Bone marrow (tissue), 2 donors: ENCODE measurements at regions not wholly inside any gene's neighbourhood (a gene's known extent, or its start where the extent isn't known, plus 50 kb on each side); places are given as distances from the start of the nearest gene placed in this dataset.
"Not testable (repeated sequence)": the region's sequence is repeated elsewhere in the genome, so short reads cannot be mapped to it uniquely, and the experiment has no call there.

Experiments used
- DNase-seq, 2 donors: peaks; one replicate each; lab custom pipeline; 2025; lab: John Stamatoyannopoulos, UW

DNA sequence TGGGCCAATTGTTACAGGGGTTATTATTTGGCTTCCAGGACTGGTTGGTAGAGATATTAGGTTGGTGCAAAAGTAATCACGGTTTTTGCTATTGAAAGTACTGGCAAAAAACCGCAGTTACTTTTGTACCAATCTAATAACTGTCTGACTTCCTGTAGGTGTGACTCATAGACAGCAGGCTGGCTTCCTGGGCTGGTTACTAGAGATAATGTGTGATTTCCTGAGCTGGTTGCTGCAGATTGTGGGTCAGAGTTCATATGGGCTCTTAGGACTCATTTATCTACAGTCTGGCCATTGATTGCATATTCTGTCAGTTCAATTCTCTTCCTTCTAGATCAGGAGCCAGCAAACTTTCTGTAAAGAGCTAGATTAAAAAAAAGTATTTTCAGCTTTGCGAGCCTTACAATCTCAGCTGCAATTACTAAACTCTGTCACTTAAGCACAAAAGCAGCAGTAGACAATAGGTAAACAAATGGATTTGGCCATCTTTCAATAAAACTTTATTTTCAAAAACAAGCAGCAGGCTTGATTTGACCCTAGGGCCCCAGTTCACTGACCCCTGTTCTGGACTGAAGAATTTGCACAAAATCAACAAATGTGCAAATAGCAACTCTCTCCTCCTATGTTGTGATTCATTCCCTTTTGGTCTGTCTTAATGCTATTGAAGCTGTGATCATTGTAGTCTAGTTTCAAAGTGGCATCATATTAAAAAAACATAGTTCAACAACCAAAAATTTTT, 50.8 kb upstream of the BOD1L1 start:
- no peak for DNase-seq

DNA sequence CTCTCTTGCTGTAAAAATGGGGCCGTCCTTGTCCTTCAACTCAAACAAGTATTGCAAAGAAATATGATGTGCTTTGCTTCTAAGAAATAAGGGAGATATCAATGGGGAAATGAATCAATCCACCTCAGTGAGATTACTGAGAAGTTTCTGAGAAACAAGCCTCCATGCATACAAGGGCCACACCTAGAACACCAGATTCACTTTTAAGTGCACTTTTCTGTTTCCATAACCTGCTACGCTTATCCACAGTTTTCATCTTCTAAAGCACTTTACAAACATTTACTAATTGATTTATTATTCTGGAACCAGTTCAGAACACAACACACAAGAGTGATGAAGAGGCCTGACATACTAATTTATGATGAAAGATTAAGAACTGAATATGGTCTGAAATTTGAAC, 54.0 kb upstream of the BOD1L1 start:
- no peak for DNase-seq

DNA sequence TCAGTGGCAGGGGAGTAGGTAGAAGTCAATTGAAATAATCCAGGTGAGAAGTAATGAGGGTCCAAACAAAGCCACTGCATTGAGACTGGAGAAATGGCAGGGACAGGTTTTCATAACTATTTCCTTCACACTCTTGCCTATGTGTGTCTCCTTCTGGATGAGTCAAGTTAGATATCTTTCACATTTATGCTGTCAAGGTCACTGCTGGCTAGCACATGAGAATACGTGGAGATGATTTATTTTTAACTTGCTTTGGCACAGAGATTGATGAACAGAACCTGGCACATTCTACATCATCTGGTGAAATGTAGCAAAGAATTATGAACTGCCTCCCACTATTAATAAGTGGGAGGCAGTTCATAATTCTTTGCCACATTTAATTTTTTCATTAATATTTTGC, 66.7 kb upstream of the BOD1L1 start:
- DNase-seq, result no peak

DNA sequence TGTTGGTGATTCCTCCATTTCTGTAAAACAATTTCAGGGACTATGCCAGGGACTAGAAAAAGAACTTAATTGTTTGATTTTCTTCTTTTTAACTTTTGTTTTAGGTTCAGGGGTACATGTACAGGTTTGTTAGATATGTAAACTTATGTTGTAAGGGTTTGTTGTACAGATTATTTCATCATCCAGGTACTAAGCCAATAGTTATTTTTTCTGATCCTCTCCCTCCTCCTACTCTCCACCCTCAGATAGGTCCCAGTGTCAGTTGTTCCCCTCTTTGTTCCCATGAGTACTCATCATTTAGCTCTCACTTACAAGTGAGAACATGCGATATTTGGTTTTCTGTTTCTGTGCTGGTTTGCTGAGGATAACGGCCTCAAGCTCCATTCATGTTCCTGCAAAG, 70.8 kb upstream of the BOD1L1 start:
- DNase-seq, result no peak

DNA sequence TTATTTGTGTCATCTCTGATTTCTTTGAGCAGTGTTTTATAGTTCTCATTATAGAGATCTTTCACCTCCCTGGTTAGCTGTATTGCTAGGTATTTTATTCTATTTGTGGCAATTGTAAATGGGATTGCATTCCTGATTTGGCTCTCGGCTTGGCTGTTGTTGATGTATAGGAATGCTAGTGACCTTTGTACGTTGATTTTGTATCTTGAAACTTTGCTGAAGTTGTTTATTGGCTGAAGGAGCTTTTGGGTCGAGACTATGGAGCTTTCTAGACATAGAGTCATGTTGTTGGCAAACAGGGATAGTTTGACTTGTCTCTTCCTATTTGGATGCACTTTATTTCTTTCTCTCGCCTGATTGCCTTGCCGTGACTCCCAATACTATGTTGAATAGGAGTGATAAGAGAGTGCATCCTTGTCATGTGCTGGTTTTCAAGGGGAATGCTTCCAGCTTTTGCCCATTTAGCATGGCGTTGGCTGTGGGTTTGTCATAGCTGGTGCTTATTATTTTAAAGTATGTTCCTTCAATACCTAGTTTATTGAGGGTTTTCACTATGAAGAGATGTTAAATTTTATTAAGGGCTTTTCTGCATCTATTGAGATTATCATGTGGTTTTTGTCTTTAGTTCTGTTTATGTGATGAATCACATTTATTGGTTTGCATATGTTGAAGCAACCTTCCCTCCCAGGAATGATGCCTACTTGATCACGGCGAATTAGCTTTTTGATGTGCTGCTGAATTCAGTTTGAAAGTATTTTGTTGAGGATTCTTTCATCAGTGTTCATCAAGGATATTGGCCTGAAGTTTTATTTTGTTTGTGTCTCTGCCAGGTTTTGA, 72.7 kb upstream of the BOD1L1 start:
- no peak for DNase-seq

DNA sequence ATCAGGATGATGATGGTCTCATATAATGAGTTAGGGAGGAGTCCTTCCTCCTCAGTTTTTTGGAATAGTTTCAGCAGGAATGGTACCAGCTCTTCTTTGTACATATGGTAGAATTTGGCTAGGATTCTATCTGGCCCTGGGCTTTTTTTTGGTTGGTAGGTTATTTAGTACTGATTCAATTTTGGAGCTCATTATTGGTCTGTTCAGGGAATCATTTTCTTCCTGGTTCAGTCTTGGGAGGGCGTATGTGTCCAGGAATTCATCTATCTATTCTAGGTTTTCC, 73.3 kb upstream of the BOD1L1 start:
- not testable (repeated sequence) for DNase-seq

DNA sequence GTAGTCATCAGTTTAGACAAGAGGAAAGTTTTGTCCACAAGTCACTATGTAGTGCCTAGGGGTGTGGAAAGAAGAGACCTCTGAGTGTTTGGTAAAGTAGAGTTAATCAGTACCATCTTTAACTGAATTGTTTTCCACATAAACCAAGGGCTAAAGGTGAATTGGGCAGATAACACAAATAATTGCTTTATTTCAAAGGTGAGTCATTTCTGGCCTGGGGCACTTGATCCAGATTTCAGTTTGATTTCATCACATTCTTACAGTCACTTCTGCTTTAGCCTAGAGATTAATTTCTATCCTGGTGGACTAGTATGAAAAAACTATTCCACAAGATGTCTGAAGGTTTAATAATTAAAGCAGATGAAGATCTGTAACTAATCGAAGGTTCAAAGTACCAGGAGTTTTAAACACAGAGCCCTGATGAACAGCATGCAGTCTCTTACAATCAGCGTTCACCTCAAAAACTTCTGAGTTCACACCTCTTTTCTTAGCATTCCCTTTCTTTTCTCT, 74.5 kb upstream of the BOD1L1 start:
- DNase-seq, result no peak

DNA sequence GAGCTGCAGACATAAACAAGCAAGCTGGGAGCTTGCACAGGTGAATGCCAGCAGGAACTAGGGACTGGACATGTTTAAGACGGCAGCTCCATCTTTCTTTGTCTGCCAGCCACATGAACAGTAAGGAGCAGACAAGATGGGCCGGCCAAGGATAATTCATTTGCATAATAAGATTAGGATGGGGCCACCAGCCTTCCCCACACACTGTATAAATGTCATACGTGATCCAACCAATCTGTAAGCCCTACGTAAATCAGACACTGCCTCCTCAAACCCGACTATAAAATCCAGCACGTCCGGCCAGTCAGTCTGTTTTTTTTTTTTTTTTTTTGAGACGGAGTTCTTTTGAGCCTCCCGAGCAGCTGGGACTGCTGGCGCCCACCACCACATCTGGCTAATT, 75.6 kb upstream of the BOD1L1 start:
- no peak for DNase-seq

DNA sequence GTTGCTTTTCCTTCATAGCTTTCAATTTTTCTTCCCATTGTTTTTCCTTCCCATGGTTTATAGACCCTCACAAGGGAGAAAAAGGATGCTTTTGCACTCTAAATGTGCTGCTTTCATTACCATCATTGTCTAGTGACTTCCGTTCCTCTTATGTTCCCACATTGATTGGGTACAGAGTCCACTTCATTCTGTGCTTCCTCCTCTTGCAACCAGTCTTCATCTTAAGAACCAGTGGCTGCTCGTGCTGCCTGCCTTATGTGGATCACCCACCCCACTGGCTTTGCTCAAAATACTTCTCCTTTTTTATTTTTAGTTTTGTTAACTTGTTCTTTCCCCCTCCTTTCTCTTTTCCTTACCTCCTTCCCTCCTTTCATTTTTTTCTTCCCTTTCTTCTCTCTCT, 76.5 kb upstream of the BOD1L1 start:
- no peak for DNase-seq

DNA sequence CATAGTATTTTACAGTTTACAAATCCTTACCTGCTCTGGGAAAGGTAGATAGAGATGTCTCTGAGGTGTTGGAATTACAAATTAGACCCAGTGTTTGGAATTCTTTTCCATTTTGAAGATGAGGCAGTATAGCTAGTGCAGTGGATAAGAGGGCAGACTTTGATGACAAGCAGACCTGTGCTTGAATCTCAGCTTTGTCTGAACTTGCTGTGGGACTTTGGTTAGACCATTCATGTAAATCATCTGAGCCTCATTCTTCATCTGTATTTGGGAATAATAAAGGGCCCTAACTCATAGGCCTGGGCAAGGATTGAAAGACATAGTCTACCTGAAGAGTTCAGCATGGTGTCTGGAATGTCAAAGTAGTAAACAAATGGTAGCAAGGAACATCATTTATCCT, 77.2 kb upstream of the BOD1L1 start:
- no peak for DNase-seq

DNA sequence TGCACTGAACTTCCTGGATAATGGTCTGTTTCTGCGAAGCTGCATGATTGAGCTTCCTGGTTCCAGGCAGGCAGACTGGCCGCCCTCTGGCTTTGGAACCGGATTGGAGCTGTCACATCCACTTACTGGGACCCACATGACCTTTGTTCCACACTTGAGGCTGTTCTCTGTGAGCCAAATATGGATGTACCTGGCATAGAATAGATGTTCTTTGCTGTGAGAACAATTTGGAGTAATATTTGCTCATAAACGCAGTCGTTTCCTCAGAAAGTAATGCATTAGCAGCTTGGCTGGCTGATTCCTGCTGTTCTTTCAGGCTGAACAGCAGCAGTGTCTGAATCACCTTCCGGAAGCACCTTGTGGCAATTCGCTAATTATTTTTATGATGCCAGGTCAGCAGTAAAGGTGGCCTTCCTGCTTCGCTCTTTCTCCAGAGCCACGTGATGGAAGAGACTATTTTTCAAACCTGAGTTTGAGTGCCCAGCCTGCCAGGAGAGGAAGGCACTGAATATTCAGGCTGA, 78.1 kb upstream of the BOD1L1 start:
- DNase-seq, result no peak

DNA sequence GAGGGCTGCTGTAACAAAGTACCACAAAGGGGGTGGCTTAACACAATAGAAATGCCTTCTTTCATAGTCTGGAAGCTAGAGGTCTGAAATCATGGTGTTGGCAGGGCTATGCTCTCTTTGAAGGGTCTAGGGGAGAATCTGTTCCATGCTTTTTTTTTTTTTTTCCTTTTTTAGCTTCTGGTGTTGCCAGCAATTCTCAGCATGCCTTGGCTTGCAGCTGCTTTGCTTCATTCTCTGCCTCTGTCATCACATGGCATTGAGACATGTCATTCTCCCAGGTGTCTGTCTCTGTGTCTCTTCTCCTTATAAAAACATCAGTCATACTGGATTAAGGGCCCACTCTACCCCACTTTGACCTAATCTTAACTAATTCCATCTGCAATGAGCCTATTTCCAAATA, 78.6 kb upstream of the BOD1L1 start:
- DNase-seq, result no peak

DNA sequence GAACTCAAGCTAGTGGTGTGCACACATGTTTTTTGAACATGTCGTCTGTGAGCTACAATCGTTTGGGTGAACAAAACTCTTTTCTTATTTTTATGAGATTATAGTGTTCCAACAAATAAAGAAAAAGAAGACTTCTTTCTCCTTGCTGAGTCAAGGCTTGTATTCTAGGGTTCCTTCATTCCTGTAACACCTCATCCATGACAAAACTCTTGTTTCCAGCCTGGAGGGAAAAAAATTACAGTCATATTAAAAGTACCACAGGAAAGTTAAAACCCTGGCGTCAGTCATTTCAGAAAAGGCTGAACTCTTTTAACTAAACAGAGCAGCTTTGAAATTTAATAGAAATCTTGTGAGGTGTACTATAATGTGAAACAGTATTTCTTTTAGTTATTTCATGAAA, 79.2 kb upstream of the BOD1L1 start:
- DNase-seq, result no peak

DNA sequence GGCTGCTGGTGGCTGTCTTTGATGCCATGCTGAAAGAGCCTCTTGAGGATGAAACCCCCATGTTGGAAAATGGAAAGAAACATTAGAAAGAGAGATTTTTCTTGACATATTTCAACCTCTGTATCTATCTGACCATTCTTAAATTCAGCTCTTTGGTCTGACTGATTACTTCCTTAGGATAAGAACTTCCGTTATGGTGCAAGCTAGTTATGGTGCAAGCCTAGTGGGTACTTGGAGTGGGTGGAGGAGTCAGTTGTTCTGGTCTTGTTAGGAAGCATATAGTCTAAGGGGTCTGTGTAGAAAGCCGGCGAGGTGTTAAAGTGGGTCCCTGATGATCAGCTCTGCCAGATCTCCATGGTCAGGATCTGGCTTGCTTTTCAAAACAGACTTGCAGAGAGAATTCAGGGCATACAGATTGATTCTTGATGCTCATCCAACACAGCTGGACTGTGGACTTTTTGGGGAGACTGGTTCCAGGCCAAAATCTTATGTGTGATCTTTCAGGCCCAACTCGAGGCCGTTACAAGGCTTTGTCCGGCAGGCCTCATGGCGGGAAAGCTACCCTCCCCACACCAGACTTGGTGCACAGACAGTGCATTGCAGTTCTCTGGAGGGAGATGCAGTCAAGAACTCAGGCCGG, 82.8 kb upstream of the BOD1L1 start:
- no peak for DNase-seq

DNA sequence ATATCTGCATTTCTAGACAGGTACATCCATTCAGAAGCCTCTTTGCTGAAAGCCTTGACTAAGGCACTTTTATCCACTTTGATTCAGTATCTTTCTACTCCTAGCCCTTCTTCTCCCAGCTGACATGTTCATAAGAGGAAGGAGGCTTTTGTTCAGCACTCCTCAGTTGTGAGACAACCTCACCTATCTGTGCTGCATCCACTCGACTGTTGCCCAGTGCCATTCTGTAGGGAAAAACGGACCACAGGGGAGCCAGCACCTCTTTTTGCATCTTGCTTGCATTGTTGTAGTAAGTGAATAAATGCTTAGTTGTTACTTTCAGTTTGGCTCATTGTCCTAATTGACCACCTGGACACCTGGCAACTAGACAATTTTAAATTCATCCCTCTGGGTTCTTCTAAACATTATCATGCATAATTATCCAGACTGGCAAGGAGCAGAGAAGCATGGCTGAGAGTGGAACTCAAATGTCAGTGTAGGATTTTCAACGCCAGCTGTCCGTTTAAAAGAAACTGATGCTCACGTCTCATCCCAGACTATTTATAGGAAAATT, 83.8 kb upstream of the BOD1L1 start:
- no peak for DNase-seq

DNA sequence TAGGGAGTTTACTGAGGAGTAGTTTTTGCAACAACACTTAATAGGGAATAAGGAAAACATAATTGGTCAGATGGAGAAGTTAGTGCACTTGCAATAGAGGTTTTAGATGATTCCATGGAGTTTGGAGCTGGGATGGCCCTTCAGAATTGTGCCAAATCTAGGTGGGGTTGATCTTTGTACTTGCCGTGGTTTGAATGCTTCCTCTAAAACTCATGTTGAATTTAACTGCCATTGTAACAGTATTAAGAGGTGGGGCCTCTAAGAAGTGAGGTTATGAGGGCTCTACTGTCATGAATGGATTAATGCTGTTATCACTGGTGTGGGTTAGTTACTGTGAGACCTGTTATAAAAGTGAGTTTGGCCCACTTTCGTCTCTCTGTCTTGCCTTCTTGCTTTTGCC, 94.4 kb upstream of the BOD1L1 start:
- no peak for DNase-seq

DNA sequence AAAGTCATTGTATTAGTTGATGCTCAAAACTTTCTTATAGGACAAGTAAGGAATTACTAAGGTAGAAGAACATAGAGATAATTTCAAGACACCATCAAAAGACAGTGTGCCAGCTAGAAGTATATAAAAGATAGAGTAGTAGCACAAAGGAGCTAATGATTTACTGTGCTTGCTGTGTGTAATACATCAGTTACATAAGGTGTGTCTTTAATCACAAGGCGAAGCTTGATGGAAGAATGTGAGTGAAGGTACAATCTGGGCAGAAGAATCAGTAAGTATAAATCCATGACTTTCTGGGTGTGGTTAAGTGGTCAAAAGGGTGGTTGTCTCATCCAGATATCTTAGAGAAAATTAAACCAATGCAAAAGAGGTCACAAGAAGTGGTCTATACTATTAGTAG, 95.1 kb upstream of the BOD1L1 start:
- no peak for DNase-seq

DNA sequence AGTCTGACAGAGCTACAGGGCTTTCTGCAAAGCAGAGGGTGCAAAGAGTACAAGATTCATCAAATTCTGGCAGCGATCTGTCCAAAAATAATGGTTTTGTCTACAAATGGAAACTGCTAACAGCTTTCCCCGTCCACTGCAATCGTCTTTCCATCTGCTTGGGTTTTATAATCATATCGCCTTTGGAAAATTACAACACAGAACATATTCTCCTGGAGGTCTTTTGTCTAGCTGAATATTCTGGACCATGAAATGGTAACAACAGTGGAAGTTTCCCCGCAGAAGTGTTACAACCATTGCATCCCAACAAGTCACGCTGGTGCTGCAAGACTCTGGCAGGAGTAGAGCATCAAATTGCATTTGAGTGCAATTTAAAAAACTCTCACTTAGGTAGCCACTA, 101.2 kb upstream of the BOD1L1 start:
- no peak for DNase-seq

DNA sequence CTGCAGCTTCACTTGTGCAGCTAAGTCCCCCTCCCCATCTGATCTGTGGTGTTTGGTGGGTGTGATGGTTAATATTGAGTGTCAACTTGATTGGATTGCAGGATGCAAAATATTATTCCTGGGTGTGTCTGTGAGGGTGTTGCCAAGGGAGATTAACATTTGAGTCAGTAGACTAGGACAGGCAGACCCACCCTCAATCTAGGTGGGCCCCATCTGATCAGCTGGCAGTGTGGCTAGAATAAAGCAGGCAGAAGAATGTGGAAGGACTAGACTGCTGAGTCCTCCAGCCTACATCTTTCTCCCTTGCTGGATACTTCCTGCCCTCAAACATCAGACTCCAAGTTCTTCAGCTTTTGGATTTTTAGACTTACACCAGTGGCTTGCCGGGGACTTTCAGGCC, 103.5 kb upstream of the BOD1L1 start:
- DNase-seq, result no peak

DNA sequence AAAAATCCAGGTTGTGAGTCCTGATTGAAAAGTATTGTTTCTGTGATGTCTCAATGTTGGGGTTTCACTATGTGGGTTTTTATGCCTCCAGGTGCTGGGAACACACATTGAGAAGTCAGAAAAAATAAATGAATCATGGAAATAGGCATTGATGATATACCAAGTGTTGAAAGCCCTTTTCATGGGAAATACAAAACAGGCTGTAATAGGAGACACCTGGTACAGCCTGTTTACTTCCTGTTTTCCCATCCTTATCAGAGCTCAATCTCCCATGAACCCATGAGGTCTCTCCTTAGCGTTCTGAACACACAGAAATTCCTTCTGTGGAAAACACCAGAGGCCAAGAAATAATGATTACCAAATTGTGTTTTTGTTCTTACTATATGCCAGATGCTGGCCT, 106.3 kb upstream of the BOD1L1 start:
- no peak for DNase-seq

DNA sequence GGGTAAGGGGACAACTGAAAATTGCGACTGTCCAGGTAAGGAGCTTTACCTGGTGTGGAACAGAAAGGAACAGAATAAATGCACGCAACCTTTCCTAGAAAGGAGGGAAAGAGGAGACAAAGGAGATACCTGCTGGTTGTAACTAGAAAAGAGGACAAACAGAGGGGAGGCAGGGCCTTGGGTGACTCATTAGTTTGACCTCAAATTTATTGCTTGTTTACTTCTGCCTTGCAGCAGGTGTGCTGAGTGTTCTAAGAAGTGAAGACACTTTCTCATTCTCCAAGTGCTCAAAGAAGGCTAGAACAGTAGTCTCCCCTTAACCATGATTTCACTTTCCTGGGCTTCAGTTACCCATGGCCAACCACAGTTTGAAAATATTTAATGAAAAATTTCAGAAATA, 123.1 kb upstream of the BOD1L1 start:
- no peak for DNase-seq

DNA sequence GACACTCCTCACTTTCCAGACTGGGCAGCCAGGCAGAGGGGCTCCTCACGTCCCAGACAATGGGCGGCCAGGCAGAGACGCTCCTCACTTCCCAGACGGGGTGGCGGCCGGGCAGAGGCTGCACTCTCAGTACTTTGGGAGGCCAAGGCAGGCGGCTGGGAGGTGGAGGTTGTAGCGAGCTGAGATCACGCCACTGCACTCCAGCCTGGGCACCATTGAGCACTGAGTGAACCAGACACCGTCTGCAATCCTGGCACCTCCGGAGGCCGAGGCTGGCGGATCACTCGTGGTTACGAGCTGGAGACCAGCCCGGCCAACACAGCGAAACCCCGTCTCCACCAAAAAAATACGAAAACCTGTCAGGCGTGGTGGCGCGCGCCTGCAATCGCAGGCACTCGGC, 134.1 kb upstream of the BOD1L1 start:
- DNase-seq, result not testable (repeated sequence)

DNA sequence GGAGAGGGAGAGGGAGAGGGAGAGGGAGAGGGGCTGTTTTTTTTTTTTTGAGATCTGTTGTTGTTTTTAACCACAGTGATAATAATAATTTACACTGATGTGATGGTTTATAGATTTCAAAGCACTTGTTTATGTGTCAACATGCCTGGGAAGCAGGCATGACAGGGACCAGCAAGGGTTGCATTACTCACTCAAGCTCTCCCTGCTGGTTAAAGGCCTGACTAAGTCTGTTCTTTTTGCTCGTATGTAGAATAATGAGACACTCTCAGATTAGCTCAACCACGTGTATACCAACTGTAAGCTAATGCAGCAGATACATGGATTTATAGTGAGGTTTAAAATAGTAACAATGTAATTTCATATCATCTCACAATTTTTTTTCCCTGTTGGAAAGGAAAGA, 134.6 kb upstream of the BOD1L1 start:
- no peak for DNase-seq
